PFSK-1 (cell line): ENCODE measurements at regions not wholly inside any gene's neighbourhood (a gene's known extent, or its start where the extent isn't known, plus 50 kb on each side); places are given as distances from the start of the nearest gene placed in this dataset.

ENCODE experiments used
- FOXP2 ChIP-seq: optimal IDR thresholded peaks from 2 replicates; pipeline ENCODE3; 2011; ENCODE audit warnings: borderline replicate concordance, control low read depth, inconsistent platforms; ENCODE audit not compliant: insufficient read depth; ENCODE audit errors: extremely low read length, extremely low read depth
- POLR2AphosphoS5 ChIP-seq: IDR thresholded peaks from 2 replicates; pipeline ENCODE4 v1.6.1; 2012; ENCODE audit warnings: low read depth, mild to moderate bottlenecking, control low read depth, low read length, moderate library complexity
- REST ChIP-seq, 2 experiments: IDR thresholded peaks; 2 replicates each; pipeline versions ENCODE4 v1.6.1 to v1.8.0; 2011 to 2012; ENCODE audit warnings: low read depth in 2 of 2, low read length in 2 of 2, control low read depth in 1 of 2, inconsistent platforms in 1 of 2, mild to moderate bottlenecking in 1 of 2, moderate library complexity in 1 of 2; ENCODE audit not compliant: insufficient read depth in 1 of 2
- SIN3A ChIP-seq: IDR thresholded peaks from 2 replicates; pipeline ENCODE4 v1.6.1; 2012; ENCODE audit warnings: mild to moderate bottlenecking, low read length, moderate library complexity, borderline replicate concordance; ENCODE audit not compliant: insufficient read depth
- TAF1 ChIP-seq: IDR thresholded peaks from 2 replicates; pipeline ENCODE4 v1.6.1; 2012; ENCODE audit warnings: low read length, control low read depth, borderline replicate concordance; ENCODE audit not compliant: insufficient read depth

- TF ChIP-seq SIN3A (no peak), FOXP2 (no peak), TAF1 (no peak), POLR2AphosphoS5 (no peak), REST (IDR thresholded peaks at IDR 0.05; ENCODE audit: insufficient read depth in 1 of 2, low read depth in 2 of 2, low read length in 2 of 2) (no peak)
Measured at GRCh38 chr13:106102786-106103185, 432.7 kb downstream of the EFNB2 start.

- no peak for TF ChIP-seq REST (IDR thresholded peaks at IDR 0.05; ENCODE audit: insufficient read depth in 1 of 2, low read depth in 2 of 2, low read length in 2 of 2)
- no peak for TF ChIP-seq TAF1
- no peak for TF ChIP-seq FOXP2
- no peak for TF ChIP-seq POLR2AphosphoS5
- no peak for TF ChIP-seq SIN3A
Measured at GRCh38 chr13:106101201-106101600, 434.3 kb downstream of the EFNB2 start.

GRCh38 chr13:106100171-106100919 lies 435.1 kb downstream of the EFNB2 start:
- no peak for TF ChIP-seq SIN3A
- no peak for TF ChIP-seq REST (IDR thresholded peaks at IDR 0.05; ENCODE audit: insufficient read depth in 1 of 2, low read depth in 2 of 2, low read length in 2 of 2)
- TF ChIP-seq TAF1 = no peak
- no peak for TF ChIP-seq FOXP2
- no peak for TF ChIP-seq POLR2AphosphoS5

- TF ChIP-seq REST (IDR thresholded peaks at IDR 0.05; ENCODE audit: insufficient read depth in 1 of 2, low read depth in 2 of 2, low read length in 2 of 2) (no peak), POLR2AphosphoS5 (no peak), SIN3A (no peak), FOXP2 (no peak), TAF1 (no peak)
Measured at GRCh38 chr13:106099765-106100164, 435.7 kb downstream of the EFNB2 start.
